GM21381 (cell line): ENCODE measurements at regions not wholly inside any gene's neighbourhood (a gene's known extent, or its start where the extent isn't known, plus 50 kb on each side); places are given as distances from the start of the nearest gene placed in this dataset.
"Not testable (repeated sequence)": the region's sequence is repeated elsewhere in the genome, so short reads cannot be mapped to it uniquely, and the experiment has no call there.

Experiments used
- ATAC-seq: cut with Tn5 transposase; IDR thresholded peaks from one replicate; pipeline ENCODE4 v1.9.1; 2021; ENCODE audit warnings: mild to moderate bottlenecking, moderate library complexity; ENCODE audit not compliant: unreplicated experiment

GRCh38 chr15:95615436-95615835, 715.1 kb upstream of the NR2F2 start:
- ATAC-seq: no peak

DNA sequence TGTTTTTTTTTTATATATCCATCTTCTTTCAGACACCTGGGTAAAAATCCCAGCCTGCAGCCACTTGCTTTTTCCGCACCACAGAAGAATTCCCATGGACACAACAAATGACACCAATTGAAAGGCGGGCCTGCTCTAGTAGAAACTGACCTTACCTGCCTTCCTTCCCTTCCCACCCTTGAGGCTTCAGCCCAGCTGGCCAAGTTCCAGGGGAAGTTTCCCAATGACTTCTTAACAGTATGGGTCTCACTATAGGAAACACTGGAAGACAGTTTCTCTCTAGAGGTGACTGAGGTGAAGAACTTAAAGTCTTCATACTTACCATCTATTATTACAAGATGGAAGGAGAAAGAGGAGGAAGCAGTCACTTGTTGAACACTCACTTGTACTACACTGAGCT, 714.2 kb upstream of the NR2F2 start:
- no peak for ATAC-seq

DNA sequence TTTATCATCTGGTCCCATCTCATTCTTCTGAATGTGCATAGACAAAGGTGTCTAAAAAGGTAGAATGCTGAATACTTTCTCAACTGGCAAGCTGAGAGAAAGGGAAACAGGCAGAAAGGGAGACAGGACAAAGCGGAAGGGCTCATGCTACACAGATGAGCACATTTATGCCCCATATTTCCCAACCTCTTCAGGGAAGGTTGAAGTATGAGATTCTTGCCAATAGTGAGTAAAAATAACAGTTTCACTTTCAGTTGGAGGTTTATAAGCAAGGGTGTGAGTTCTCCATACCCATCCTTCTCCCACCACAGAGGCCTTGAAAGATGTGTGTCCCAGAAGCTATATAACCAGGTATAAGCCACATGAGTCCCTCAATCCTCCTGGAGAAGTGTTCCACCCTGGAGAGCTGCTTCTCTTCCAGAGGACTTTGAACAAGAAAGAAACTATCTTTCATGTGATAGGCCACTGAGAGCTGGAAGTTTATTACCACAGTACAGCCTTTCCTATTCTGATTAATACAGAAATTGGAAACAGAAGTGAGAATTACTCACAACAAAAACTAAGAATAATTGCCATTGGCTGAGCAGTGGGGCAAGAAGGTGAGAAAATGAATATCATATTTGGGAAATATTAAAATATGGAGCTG, 709.4 kb upstream of the NR2F2 start:
- no peak for ATAC-seq

DNA sequence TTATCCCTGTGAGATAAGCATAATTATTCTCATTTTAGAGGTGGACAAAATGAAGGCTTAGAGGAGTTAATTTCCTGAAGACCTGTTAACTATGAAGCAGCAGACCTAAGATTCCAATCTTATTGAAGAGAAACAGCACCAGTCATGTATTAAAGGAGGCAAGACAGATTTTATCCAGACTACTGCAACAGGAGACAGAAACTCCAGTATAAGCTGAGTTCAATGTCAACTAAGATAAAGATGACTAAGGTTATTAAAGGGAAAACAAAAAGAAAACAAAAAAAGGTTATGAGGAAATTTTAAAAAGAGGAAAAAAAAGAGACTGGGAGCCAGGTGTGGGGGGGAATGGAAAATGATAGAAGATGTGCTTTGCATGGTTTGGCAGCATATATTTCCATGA, 707.7 kb upstream of the NR2F2 start:
- no peak for ATAC-seq

- ATAC-seq: no peak
These were observed 706.4 kb upstream of the NR2F2 start for GRCh38 chr15:95624100-95624499.

DNA sequence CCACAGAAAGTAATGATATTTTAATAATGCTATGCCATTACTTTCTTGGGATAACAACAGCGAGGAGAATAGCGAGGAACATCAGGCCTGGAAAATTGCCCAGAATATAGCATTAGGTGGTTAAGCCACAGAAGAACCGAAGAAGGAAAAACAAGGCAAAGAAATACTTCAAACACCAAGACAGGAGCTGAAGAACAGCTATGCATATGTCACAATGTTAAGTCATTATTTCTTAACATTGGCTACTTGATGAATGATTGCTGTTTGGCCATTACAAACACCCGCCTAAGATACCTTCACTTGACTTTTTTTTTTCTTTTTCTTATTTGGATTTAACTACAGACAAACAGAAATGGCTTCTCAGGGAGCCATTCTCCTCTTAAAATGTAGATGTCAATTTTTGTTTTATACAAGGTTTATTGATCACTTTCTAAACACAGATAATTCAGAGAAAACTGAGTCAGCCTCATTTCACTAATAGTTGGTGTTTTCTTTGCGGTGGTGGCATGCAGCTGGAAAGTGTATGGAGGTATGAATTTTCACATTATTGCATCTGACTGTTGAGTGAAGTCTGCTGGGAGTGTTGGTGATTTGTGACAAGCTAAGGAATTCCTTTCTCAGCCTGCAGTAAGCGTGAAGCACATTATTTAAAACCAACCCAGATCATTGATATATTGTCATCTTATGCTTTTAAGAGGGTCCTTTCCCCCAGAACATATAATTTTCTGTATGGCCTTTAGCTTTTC, 705.7 kb upstream of the NR2F2 start:
- ATAC-seq: no peak

GRCh38 chr15:95626501-95627361, 703.8 kb upstream of the NR2F2 start:
- no peak for ATAC-seq

DNA sequence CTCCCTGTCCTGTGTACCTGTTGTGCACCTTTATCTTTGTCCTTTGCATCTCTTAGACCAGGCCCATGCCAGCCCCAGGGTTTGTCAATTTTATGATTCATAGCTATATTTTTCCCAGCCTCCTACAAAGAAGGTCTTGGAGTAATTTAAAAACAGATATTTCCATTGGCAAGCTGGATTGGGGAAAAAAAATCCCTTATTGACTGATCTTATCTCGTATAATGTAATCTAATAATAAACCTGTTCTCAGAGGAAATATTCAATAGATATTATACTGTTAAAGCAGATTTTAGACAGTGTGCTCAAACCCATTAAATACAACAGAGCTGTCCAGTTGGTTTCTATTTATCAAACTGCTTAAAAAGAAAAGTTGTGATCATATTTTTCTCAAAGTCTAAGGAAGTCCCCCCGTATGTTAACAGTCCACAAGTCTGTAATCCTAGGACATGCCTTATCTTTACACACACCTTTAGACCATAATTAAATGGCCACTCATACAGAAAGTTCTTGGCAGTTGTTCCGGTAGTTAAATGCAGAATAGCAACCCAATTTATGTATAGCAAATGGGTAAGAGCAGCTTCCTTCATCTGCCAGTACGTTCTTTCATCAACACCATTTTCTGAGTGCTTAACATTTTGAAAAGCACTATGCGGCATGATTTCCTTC, 700.9 kb upstream of the NR2F2 start:
- ATAC-seq: no peak

DNA sequence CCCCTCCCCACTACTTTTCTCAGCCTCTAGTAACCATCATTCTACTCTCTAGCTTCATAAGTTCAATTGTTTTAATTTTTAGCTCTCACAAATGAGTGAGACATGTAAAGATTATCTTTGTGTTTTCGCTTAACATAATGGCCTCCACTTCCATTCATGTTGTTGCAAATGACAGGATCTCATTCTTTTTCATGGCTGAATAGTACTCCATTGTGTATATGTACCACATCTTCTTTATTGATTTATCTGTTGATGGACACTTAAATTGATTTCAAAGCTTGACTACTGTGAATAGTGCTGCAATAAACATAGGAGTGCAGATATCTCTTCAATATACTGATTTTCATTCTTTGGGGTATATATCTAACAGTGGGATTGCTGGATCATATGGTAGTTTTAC, 699.8 kb upstream of the NR2F2 start:
- no peak for ATAC-seq

GRCh38 chr15:95635666-95636065, 694.8 kb upstream of the NR2F2 start:
- no peak for ATAC-seq

GRCh38 chr15:95636107-95636506, 694.4 kb upstream of the NR2F2 start:
- no peak for ATAC-seq

- ATAC-seq: not testable (repeated sequence)
These were observed 693.3 kb upstream of the NR2F2 start for GRCh38 chr15:95637234-95637633.

- ATAC-seq: no peak
These were observed 691.3 kb upstream of the NR2F2 start for GRCh38 chr15:95639208-95639607.

- ATAC-seq: no peak
These were observed 686.2 kb upstream of the NR2F2 start for GRCh38 chr15:95644100-95644875.

GRCh38 chr15:95645791-95646338, 684.6 kb upstream of the NR2F2 start:
- ATAC-seq: no peak

DNA sequence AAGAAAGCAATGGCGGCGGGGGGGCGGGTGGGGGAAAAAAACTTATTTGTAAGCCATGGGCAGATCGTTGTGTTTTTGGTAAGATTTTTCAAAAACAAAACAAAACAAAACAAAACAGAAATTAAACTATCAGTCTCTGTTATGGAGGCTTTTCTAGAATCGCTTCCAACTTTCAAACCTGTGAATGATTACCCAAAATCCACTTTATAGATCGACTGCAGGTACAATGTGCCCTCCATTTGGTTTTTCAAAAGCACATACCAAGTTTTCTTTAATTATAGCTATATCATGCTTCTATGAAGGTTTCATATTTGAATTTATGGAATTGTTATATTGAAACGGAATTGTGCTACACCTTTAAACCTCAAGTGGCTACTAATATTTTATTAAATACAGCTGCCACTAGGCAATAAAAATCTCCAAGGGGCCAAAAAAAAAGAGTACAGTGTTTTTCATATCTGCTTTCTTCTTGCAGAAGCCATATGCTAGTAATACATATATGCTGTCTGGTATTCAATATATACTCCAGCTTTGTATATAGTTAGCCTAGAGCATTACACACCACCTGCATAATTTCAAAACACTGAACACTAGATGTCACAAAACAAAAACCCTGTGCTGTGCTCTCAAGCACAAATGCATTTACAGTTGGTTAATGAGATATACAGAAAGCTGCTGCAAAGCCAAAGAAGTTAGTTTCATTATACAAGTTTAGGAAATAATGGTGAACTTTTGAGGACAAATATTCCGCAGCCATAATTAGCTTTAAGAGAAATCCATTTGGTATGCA, 683.8 kb upstream of the NR2F2 start:
- no peak for ATAC-seq

GRCh38 chr15:95647531-95648277, 682.8 kb upstream of the NR2F2 start:
- no peak for ATAC-seq

GRCh38 chr15:95653361-95653805, 677.1 kb upstream of the NR2F2 start:
- ATAC-seq: no peak
